OCI-LY1 (cell line): ENCODE measurements at regions not wholly inside any gene's neighbourhood (a gene's known extent, or its start where the extent isn't known, plus 50 kb on each side); places are given as distances from the start of the nearest gene placed in this dataset.
"Not testable (repeated sequence)": the region's sequence is repeated elsewhere in the genome, so short reads cannot be mapped to it uniquely, and the experiment has no call there.

Source experiments
- H2AFZ ChIP-seq: fragments of 200-600 bp; sonication (generic), shearing (Covaris generic); 2 replicates; pipeline ENCODE4 v1.6.0; 2014; ENCODE audit warnings: antibody characterized with exemption, mild to moderate bottlenecking, low read length
- H3F3A ChIP-seq: fragments of 200-600 bp; sonication (generic), shearing (Covaris generic); 2 replicates; pipeline ENCODE4 v1.6.0; 2014; ENCODE audit warnings: mild to moderate bottlenecking, antibody characterized with exemption, low read length, moderate library complexity; ENCODE audit not compliant: insufficient read depth
- H3K27ac ChIP-seq: fragments of 200-600 bp; sonication (generic); 2 replicates; pipeline ENCODE4 v1.5.1; 2014; ENCODE audit warnings: low read length, mixed run types, mild to moderate bottlenecking, low read depth; ENCODE audit not compliant: poor library complexity, severe bottlenecking
- H3K27me3 ChIP-seq: fragments of 200-600 bp; sonication (generic); 2 replicates; pipeline ENCODE4 v1.6.0; 2014; ENCODE audit warnings: antibody characterized with exemption, mild to moderate bottlenecking, low read length, moderate library complexity; ENCODE audit not compliant: insufficient read depth
- H3K36me3 ChIP-seq: fragments of 200-600 bp; sonication (generic); 2 replicates; pipeline ENCODE4 v1.6.1; 2014; ENCODE audit warnings: mild to moderate bottlenecking, antibody characterized with exemption, low read length, moderate library complexity, mixed read lengths; ENCODE audit not compliant: insufficient read depth
- H3K4me1 ChIP-seq: fragments of 200-600 bp; sonication (generic); 2 replicates; pipeline ENCODE4 v1.5.1; 2014; ENCODE audit warnings: mild to moderate bottlenecking, low read length, moderate library complexity; ENCODE audit not compliant: insufficient read depth, severe bottlenecking
- H3K4me2 ChIP-seq: fragments of 200-600 bp; sonication (generic), shearing (Covaris generic); 2 replicates; pipeline ENCODE4 v1.6.1; 2014; ENCODE audit warnings: low read length
- H3K4me3 ChIP-seq: fragments of 200-600 bp; sonication (generic); 2 replicates; pipeline ENCODE4 v1.5.1; 2014; ENCODE audit warnings: low read length, low read depth, mild to moderate bottlenecking, mixed read lengths; ENCODE audit not compliant: poor library complexity, severe bottlenecking
- H3K79me2 ChIP-seq: fragments of 200-600 bp; shearing (Covaris generic); 2 replicates; pipeline ENCODE4 v1.6.1; 2016; ENCODE audit warnings: mixed run types, low read length, mixed read lengths; ENCODE audit not compliant: insufficient read depth
- H3K9ac ChIP-seq: fragments of 200-600 bp; sonication (generic), shearing (Covaris generic); 2 replicates; pipeline ENCODE4 v1.6.1; 2014; ENCODE audit warnings: mild to moderate bottlenecking, low read length, mixed read lengths
- H3K9me2 ChIP-seq: fragments of 200-600 bp; sonication (generic), shearing (Covaris generic); 2 replicates; pipeline ENCODE4 v1.6.1; 2014; ENCODE audit warnings: low read depth, mild to moderate bottlenecking, low read length, mixed read lengths
- H3K9me3 ChIP-seq: fragments of 200-600 bp; shearing (Covaris generic); 2 replicates; pipeline ENCODE4 v1.6.1; 2014; ENCODE audit warnings: low read length, mixed read lengths
- H4K20me1 ChIP-seq: fragments of 200-600 bp; sonication (generic), shearing (Covaris generic); 2 replicates; pipeline ENCODE4 v1.6.0; 2016; ENCODE audit warnings: mild to moderate bottlenecking, low read length; ENCODE audit not compliant: insufficient read depth
- EZH2 ChIP-seq: fragments of 200-600 bp; sonication (generic), shearing (Covaris generic); IDR thresholded peaks from 2 replicates; pipeline ENCODE4 v1.8.0; 2017; ENCODE audit warnings: borderline replicate concordance, mixed run types, mild to moderate bottlenecking, antibody characterized with exemption, low read length, moderate library complexity, mixed read lengths
- TF ChIP-seq, protein P1 (sequence below): fragments of 200-600 bp; sonication (generic), shearing (Covaris generic); IDR thresholded peaks from 2 replicates; pipeline ENCODE4 v1.5.1; 2017; ENCODE audit warnings: mild to moderate bottlenecking, antibody characterized with exemption, low read length, moderate library complexity, mixed read lengths

DNA sequence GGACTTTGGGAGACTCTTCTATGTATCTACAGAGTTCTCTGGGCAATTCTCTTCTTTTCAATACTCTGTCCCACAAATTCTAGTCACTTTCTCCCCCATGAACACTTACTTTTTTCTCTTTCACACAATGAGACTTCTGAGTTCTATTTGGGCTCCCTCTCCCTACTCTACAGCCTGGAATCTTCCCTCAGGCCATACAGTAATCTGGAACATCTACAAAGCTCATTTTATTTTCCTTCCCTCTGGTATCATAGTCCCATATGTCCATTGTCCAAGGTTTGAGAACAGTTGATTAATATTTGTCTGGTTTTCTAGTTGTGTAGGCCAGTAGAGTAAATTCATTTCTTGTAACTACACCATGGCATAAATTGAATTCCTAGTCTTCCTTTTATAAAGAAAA is 544.6 kb upstream of the RAG2 start:
- Histone ChIP-seq H3K36me3 (no peaks in the 10 kb centered on the region), H3K27ac (no peak overlapping the region), H4K20me1 (no peaks in the 10 kb centered on the region), H3K79me2 (no peaks in the 10 kb centered on the region), H2AFZ (no peak overlapping the region), H3K27me3 (no peaks in the 10 kb centered on the region), H3K4me1 (no peaks in the 10 kb centered on the region), H3K9me3 (no peaks in the 10 kb centered on the region), H3K9ac (no peak overlapping the region), H3F3A (no peaks in the 10 kb centered on the region), H3K4me2 (no peak overlapping the region), H3K4me3 (no peak overlapping the region), H3K9me2 (no peaks in the 10 kb centered on the region)
- no peak for TF ChIP-seq EZH2
- TF ChIP-seq, protein P1, sequence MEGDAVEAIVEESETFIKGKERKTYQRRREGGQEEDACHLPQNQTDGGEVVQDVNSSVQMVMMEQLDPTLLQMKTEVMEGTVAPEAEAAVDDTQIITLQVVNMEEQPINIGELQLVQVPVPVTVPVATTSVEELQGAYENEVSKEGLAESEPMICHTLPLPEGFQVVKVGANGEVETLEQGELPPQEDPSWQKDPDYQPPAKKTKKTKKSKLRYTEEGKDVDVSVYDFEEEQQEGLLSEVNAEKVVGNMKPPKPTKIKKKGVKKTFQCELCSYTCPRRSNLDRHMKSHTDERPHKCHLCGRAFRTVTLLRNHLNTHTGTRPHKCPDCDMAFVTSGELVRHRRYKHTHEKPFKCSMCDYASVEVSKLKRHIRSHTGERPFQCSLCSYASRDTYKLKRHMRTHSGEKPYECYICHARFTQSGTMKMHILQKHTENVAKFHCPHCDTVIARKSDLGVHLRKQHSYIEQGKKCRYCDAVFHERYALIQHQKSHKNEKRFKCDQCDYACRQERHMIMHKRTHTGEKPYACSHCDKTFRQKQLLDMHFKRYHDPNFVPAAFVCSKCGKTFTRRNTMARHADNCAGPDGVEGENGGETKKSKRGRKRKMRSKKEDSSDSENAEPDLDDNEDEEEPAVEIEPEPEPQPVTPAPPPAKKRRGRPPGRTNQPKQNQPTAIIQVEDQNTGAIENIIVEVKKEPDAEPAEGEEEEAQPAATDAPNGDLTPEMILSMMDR = no peak

DNA sequence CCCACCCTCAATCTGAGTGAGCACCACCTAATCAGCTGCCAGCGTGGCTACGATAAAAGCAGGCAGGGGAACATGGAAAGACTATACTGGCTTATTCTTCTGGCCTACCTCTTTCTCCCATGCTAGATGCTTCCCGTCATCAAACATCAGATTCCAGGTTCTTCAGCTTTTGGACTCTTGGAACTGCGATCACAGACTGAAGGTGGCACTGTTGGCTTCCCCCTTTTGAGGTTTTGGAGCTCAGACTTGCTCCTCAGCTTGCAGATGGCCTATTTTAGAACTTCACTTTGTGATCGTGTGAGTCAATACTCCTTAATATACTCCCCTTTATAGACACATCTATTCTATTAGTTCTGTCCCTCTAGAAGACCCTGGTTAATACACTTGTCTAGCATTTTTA is 543.7 kb upstream of the RAG2 start:
- Histone ChIP-seq H2AFZ (no peak overlapping the region), H3K27ac (no peak overlapping the region), H3K9me2 (no peaks in the 10 kb centered on the region), H3F3A (no peaks in the 10 kb centered on the region), H3K4me2 (no peak overlapping the region), H3K4me3 (no peak overlapping the region), H3K9me3 (no peaks in the 10 kb centered on the region), H3K9ac (no peak overlapping the region), H3K27me3 (no peaks in the 10 kb centered on the region), H4K20me1 (no peaks in the 10 kb centered on the region), H3K36me3 (no peaks in the 10 kb centered on the region), H3K79me2 (no peaks in the 10 kb centered on the region), H3K4me1 (no peaks in the 10 kb centered on the region)
- TF ChIP-seq EZH2 = no peak
- TF ChIP-seq, protein P1 = no peak

DNA sequence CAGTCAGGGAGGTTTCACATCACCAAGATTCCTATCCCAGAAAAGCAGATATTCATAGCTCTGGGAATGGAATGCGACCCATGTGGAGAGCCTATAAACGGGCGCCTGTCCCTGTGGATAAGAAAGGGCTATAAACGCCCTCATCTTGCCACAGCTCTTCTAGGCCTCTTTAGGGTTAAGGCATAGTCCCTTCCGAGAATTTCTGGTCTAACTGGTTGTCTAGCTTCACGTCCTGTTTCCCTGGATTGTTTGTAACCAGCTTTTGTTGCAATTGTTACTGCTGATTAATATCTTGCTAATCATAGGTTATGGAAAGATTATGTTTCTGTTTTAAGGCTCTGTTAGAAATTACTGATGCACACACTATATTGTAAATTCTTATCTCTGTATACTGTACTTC is 537.6 kb upstream of the RAG2 start:
- H3K27me3 ChIP-seq, H3K4me2 ChIP-seq, H3K9ac ChIP-seq, H3K27ac ChIP-seq, H3K79me2 ChIP-seq, H3K4me1 ChIP-seq, H3K9me2 ChIP-seq, H3K4me3 ChIP-seq, H3K36me3 ChIP-seq, H4K20me1 ChIP-seq, H2AFZ ChIP-seq, H3K9me3 ChIP-seq, H3F3A ChIP-seq: not testable (repeated sequence)

DNA sequence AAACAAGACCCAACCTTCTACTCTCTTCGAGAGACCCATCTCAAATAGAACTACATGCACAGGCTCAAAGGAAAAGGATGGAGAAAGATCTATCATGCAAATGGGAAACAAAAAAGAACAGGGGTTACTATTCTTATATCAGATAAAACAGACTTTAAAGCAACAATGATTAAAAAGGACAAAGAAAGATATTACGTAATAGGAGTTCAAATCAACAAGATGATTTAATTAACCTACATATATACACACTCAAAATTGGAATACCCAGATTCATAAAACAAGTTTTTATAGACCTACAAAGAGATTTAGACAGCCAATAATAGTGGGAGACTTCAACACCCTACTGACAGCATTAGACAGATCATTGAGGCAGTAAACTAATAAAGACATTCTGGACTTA is 536.6 kb upstream of the RAG2 start:
- TF ChIP-seq, protein P1 = no peak
- no peak for TF ChIP-seq EZH2
- Histone ChIP-seq H2AFZ (no peak overlapping the region), H3F3A (no peaks in the 10 kb centered on the region), H3K9ac (no peak overlapping the region), H3K4me3 (no peak overlapping the region), H3K27ac (no peak overlapping the region), H3K4me2 (no peak overlapping the region), H3K36me3 (no peaks in the 10 kb centered on the region), H4K20me1 (no peaks in the 10 kb centered on the region), H3K9me3 (no peaks in the 10 kb centered on the region), H3K27me3 (no peaks in the 10 kb centered on the region), H3K4me1 (no peaks in the 10 kb centered on the region), H3K9me2 (no peaks in the 10 kb centered on the region), H3K79me2 (no peaks in the 10 kb centered on the region)
